ENCODE measurements at regions not wholly inside any gene's neighbourhood (a gene's known extent, or its start where the extent isn't known, plus 50 kb on each side); places are given as distances from the start of the nearest gene placed in this dataset.

GRCh38 chr6:77536701-77537100, 73.4 kb upstream of the HTR1B start:
- H2BK15ac ChIP-seq (ENCODE audit: low read length) = no peak overlapping the region
- H3K14ac ChIP-seq (ENCODE audit: insufficient read length) = no peak overlapping the region
- H3K23ac ChIP-seq (ENCODE audit: insufficient read length) = no peak overlapping the region
- DNase-seq (ENCODE audit: low read depth in 1 of 2, low spot score in 2 of 2) (no peak), FAIRE-seq (no peak)
- no peak overlapping the region for H2BK12ac ChIP-seq (ENCODE audit: low read depth, low read length)
- no peak overlapping the region for H4K91ac ChIP-seq (replicated peaks; ENCODE audit: insufficient read length, low read length)
- H4K20me1 ChIP-seq (replicated peaks in 1 of 2; ENCODE audit: control insufficient read depth in 1 of 2, insufficient read depth in 2 of 2, low read length in 2 of 2) = no peaks in the 10 kb centered on the region
- H3K9me3 ChIP-seq (ENCODE audit: insufficient read depth in 2 of 2, low read depth in 1 of 2, low read length in 1 of 2) = no peaks in the 10 kb centered on the region
- H2BK120ac ChIP-seq (replicated peaks; ENCODE audit: low read depth, low read length) = no peak overlapping the region
- no peak overlapping the region for H4K8ac ChIP-seq (ENCODE audit: extremely low read depth, insufficient read depth, low read length)
- H3K79me1 ChIP-seq (ENCODE audit: low read depth, low read length) = no peaks in the 10 kb centered on the region
- 85% methylated on average over 7 of the region's 7 CpGs; no CpG with 5 or more reads in 1 of the 2 experiments for WGBS, 2 experiments (ENCODE audit: extremely low coverage in 1 of 2, insufficient coverage in 1 of 2, insufficient read length in 1 of 2, insufficient replicate concordance in 2 of 2, low coverage in 1 of 2, low lambda C conversion rate in 2 of 2, missing lambda C conversion rate in 1 of 2)
- no peak overlapping the region for H2BK20ac ChIP-seq (ENCODE audit: low read length)
- H3K18ac ChIP-seq (ENCODE audit: extremely low read depth, low read length) = no peak overlapping the region
- ChIA-PET CTCF (ENCODE audit: partially characterized antibody) (no interaction called here), POLR2A (ENCODE audit: partially characterized antibody) (no interaction called here)
- H3K4me2 ChIP-seq (ENCODE audit: insufficient read depth in 1 of 2, low read depth in 2 of 2, low read length in 2 of 2) = no peak overlapping the region
- no peaks in the 10 kb centered on the region for H3K79me2 ChIP-seq (ENCODE audit: control insufficient read depth in 1 of 2, insufficient read depth in 2 of 2, low read length in 2 of 2)
- H4K5ac ChIP-seq (ENCODE audit: insufficient read length, low read depth, low read length) = no peak overlapping the region
- no peak overlapping the region for H3K4me3 ChIP-seq (ENCODE audit: extremely low read depth in 1 of 4, insufficient read depth in 2 of 4, low read depth in 3 of 4, low read length in 4 of 4)
- no peak overlapping the region for H3K27ac ChIP-seq (ENCODE audit: low read depth, low read length)
- no peak overlapping the region for H2AFZ ChIP-seq (ENCODE audit: low read length)
- H3K4me1 ChIP-seq (replicated peaks in 1 of 4; ENCODE audit: control insufficient read depth in 3 of 4, insufficient read depth in 4 of 4, low read length in 3 of 4) = no peaks in the 10 kb centered on the region
- no peak overlapping the region for H2BK5ac ChIP-seq (ENCODE audit: low read depth, low read length)
- no peak overlapping the region for H3K9ac ChIP-seq (replicated peaks in 1 of 4; ENCODE audit: extremely low read depth in 1 of 4, low read depth in 3 of 4, low read length in 3 of 4)
- H3K4ac ChIP-seq (replicated peaks; ENCODE audit: insufficient read length, low read depth, low read length) = no peak overlapping the region
- no peak overlapping the region for H2AK5ac ChIP-seq (ENCODE audit: low read depth, low read length)
- no peaks in the 10 kb centered on the region for H3K27me3 ChIP-seq (replicated peaks in 1 of 4; ENCODE audit: control insufficient read depth in 3 of 4, extremely low read depth in 1 of 4, insufficient read depth in 3 of 4, low read length in 3 of 4)
- H3K23me2 ChIP-seq (ENCODE audit: low read depth, low read length) = no peaks in the 10 kb centered on the region
- H3K36me3 ChIP-seq (ENCODE audit: control insufficient read depth in 2 of 4, insufficient read depth in 4 of 4, low read length in 3 of 4) = no peaks in the 10 kb centered on the region; a peak in 1 of 8 replicates
- H3K56ac ChIP-seq (replicated peaks; ENCODE audit: insufficient read length, low read depth, low read length) = no peak overlapping the region
- no peak for TF ChIP-seq BCL11A (IDR thresholded peaks at IDR 0.05; ENCODE audit: low read depth in 2 of 2, low read length in 2 of 2)
- TF ChIP-seq TCF12 (IDR thresholded peaks at IDR 0.05; ENCODE audit: low read depth, low read length) = no peak
- TF ChIP-seq KDM4A (IDR thresholded peaks at IDR 0.05; ENCODE audit: low read depth, low read length, severe bottlenecking) = no peak
- TF ChIP-seq MAFK (IDR thresholded peaks at IDR 0.05; ENCODE audit: low read depth, low read length) = no peak
- TF ChIP-seq CEBPB (IDR thresholded peaks at IDR 0.05; ENCODE audit: low read depth, low read length) = no peak
- no peak for TF ChIP-seq RXRA (IDR thresholded peaks at IDR 0.05; ENCODE audit: insufficient read depth, low read depth, low read length)
